ENCODE measurements at regions not wholly inside any gene's neighbourhood (a gene's known extent, or its start where the extent isn't known, plus 50 kb on each side); places are given as distances from the start of the nearest gene placed in this dataset.

DNA sequence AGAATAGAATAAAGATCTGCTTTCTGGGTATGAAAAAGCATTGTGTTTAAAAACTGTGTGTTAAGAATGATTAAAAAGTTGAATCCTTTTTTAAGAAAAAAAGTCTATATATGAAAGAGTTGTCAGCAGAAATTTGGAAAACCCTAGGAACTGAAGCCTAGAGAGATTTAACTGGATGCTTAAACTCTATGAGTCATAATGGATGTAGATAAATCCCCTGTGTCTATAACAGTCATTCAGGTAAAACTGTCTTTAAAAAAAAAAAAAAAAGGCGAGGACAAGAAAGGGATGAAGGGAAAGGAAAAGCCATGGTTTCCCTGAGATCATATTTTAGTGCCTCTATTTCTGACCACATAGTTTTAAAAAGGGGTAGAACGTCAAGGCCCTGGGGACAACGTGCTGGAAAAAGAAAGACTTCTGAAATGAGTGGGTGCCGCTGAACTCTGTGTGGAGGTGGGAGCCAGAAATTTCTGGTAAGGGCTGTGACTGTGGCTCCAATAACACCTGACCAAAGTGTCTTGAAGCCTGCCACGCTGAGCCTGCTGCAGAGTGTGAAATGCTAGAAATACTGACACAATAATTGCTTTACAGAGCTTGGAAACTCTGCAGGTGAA is 302.6 kb upstream of the ARID1B start:
- no peak overlapping the region for H3K27ac Mint-ChIP-seq (ENCODE audit: unreplicated experiment)
- H3K9me3 Mint-ChIP-seq: no peaks in the 10 kb centered on the region
- no peaks in the 10 kb centered on the region for H3K4me1 Mint-ChIP-seq
- no peak overlapping the region for H3K4me3 Mint-ChIP-seq
- H3K36me3 Mint-ChIP-seq (ENCODE audit: low read depth): no peaks in the 10 kb centered on the region
- DNase-seq (ENCODE audit: low read depth, low spot score): no peak
- TF ChIP-seq, protein P1, sequence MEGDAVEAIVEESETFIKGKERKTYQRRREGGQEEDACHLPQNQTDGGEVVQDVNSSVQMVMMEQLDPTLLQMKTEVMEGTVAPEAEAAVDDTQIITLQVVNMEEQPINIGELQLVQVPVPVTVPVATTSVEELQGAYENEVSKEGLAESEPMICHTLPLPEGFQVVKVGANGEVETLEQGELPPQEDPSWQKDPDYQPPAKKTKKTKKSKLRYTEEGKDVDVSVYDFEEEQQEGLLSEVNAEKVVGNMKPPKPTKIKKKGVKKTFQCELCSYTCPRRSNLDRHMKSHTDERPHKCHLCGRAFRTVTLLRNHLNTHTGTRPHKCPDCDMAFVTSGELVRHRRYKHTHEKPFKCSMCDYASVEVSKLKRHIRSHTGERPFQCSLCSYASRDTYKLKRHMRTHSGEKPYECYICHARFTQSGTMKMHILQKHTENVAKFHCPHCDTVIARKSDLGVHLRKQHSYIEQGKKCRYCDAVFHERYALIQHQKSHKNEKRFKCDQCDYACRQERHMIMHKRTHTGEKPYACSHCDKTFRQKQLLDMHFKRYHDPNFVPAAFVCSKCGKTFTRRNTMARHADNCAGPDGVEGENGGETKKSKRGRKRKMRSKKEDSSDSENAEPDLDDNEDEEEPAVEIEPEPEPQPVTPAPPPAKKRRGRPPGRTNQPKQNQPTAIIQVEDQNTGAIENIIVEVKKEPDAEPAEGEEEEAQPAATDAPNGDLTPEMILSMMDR (conservative IDR thresholded peaks at IDR 0.05): no peak
- no peaks in the 10 kb centered on the region for H3K27me3 Mint-ChIP-seq (ENCODE audit: low read depth)

DNA sequence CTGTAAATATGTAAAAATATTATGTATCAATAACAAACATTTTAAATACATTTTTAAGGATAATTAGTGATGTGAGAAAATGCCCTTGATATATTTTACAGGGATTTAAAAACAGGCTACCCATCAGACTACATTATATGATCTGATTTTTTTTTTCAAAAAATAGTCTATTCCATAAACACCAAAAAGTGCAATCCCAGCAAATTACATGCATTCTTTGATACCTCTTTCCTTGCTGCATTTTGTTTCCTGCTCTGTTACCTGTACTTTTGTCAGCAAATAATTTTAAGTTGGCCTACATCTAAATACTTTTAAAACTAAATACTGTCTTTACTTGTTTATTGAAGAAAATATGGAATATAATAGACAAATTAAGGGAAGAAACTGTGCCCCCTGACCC is 306.2 kb upstream of the ARID1B start:
- TF ChIP-seq, protein P1 (conservative IDR thresholded peaks at IDR 0.05): no peak

DNA sequence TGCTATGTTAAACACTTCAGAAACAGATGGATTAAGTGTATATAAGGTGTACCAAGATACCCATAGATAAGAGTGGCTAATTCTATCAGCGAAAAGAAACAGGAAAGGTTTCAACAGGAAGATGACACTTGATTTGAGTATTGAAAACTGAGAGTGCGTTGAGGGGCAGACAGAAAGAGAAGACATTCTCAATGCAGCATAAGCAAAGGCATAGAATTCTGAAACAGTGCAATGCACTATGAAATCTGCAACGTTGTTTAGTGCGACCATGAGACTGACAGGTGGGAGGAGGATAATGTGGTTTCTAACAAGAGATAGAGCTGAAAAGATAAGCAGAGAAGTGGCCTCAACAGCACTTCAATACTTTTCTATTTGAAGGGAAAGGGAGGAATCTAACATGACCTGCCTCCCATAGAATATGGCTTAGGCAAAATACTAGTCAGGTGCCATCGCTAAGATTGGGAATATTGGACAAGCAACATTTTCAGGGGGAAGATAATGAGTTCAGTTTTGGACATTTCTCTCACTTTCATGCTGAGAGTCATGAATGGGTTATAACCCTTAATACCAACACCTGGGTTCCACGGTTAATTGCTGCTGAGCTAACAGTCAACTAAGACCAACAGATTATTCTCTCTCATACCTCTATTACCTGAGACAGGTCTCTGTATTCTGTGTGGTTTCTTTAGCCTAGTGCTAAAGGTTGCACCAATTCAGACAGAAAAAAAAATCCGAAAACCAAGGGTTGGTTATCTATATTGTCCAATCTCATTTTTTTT is 312.9 kb upstream of the ARID1B start:
- H3K27ac Mint-ChIP-seq (ENCODE audit: unreplicated experiment): no peak overlapping the region
- H3K27me3 Mint-ChIP-seq (ENCODE audit: low read depth): no peaks in the 10 kb centered on the region
- no peak overlapping the region for H3K4me3 Mint-ChIP-seq
- H3K4me1 Mint-ChIP-seq: no peaks in the 10 kb centered on the region
- TF ChIP-seq, protein P1 (conservative IDR thresholded peaks at IDR 0.05): no peak
- H3K36me3 Mint-ChIP-seq (ENCODE audit: low read depth): no peaks in the 10 kb centered on the region
- no peak for DNase-seq (ENCODE audit: low read depth, low spot score)
- peaks cover 3% of the 10 kb centered on the region for H3K9me3 Mint-ChIP-seq

More for the DNA sequence above, 306.2 kb upstream of the ARID1B start:
- H3K27me3 Mint-ChIP-seq (ENCODE audit: low read depth): no peaks in the 10 kb centered on the region
- no peaks in the 10 kb centered on the region for H3K4me1 Mint-ChIP-seq
- DNase-seq (ENCODE audit: low read depth, low spot score): no peak
- H3K9me3 Mint-ChIP-seq: peaks cover 3% of the 10 kb centered on the region
- H3K27ac Mint-ChIP-seq (ENCODE audit: unreplicated experiment): no peak overlapping the region
- H3K36me3 Mint-ChIP-seq (ENCODE audit: low read depth): no peaks in the 10 kb centered on the region
- H3K4me3 Mint-ChIP-seq: no peak overlapping the region

DNA sequence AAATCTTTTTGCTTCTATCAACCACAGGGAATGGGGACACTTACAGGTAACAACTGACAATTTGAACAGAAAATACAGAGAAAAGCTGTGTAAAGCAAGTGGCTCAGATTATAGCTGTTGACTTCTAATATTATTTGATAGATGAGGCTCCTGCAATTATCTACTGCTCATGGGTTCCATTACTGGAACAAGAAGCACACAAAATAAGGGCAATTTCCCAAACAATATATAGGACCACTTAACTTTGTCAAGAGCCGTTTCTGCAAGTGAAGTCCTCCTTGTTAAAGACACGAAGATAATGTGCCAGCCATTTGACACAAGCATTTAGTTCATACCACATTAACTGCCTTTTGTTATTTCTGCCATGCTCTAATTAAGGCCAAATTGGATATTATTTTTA is 315.5 kb upstream of the ARID1B start:
- Mint-ChIP-seq H3K27me3 (ENCODE audit: low read depth) (no peaks in the 10 kb centered on the region), H3K27ac (ENCODE audit: unreplicated experiment) (no peak overlapping the region), H3K4me3 (no peak overlapping the region), H3K9me3 (no peaks in the 10 kb centered on the region), H3K36me3 (ENCODE audit: low read depth) (no peaks in the 10 kb centered on the region), H3K4me1 (no peaks in the 10 kb centered on the region)
- TF ChIP-seq, protein P1 (conservative IDR thresholded peaks at IDR 0.05): no peak
- DNase-seq (ENCODE audit: low read depth, low spot score): no peak

DNA sequence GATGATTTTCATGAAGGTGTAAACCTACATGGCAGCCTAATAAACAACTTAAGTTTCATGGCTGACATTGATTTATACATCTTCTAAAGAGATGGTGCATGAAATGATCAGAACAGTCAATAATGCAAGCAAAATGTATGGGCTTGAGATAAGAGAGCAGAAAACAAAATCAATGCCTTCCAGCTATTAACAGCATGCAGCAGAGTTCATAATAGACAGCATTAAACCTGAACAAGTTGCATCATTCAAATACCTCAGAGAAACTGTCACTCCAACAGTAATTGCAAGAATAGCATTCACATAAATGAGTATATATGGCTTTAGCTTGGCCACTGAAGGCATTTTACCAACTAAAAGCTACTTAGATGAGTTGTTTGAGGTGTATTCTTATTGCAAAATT is 319.6 kb upstream of the ARID1B start:
- Mint-ChIP-seq H3K4me3 (no peak overlapping the region), H3K27me3 (ENCODE audit: low read depth) (no peaks in the 10 kb centered on the region), H3K27ac (ENCODE audit: unreplicated experiment) (no peak overlapping the region), H3K36me3 (ENCODE audit: low read depth) (no peaks in the 10 kb centered on the region), H3K9me3 (no peaks in the 10 kb centered on the region), H3K4me1 (no peaks in the 10 kb centered on the region)
- TF ChIP-seq, protein P1 (conservative IDR thresholded peaks at IDR 0.05): no peak
- DNase-seq (ENCODE audit: low read depth, low spot score): no peak
